ENCODE measurements at regions not wholly inside any gene's neighbourhood (a gene's known extent, or its start where the extent isn't known, plus 50 kb on each side); places are given as distances from the start of the nearest gene placed in this dataset.

DNA sequence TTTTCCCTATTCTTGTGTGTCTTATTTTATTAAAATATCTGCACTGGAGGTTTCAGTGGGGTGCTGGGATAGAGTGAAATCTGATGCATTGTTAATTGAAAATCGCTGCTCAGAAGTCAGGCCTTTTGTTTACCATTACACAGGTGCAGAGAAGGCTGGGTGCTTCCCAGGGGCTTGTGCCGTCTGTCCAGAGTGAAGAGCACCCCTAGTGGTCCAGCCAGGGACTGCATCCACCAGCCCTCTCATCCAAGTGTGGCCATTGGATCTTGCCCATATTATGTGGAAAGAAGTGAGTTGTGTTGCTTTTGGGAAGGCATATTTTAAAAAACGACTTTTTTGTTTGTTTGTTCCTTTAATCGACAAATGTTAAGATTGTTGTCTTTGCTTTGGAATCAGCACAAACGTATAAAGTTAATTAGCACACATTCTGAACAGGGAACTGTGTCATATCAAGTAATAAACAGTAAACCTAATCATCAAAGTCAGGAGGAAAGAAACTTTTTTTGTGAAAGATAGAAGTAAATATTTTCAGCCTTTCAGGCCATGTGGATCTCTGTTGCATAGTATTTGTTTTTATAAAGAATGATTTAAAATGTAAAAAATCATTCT lies 315.6 kb downstream of the MTRR start:
- Histone ChIP-seq H3K36me3 (ENCODE audit: low read length) (no peaks in the 10 kb centered on the region), H3K27me3 (ENCODE audit: low read length) (no peaks in the 10 kb centered on the region), H3K27ac (ENCODE audit: low read depth, low read length) (no peak overlapping the region), H3K79me2 (ENCODE audit: insufficient read depth, low read length) (no peaks in the 10 kb centered on the region), H3F3A (ENCODE audit: insufficient read depth) (no peaks in the 10 kb centered on the region), H3K9ac (ENCODE audit: low read length) (no peak overlapping the region), H2AFZ (ENCODE audit: low read depth, low read length, severe bottlenecking) (no peak overlapping the region), H3K9me2 (replicated peaks; ENCODE audit: insufficient read depth, low read length) (no peaks in the 10 kb centered on the region), H3K4me3 (ENCODE audit: insufficient read depth, low read length, poor library complexity, severe bottlenecking) (no peak overlapping the region), H3K4me2 (ENCODE audit: low read depth, low read length, poor library complexity, severe bottlenecking) (no peak overlapping the region), H3K9me3 (ENCODE audit: insufficient read depth, low read length) (no peaks in the 10 kb centered on the region), H4K20me1 (ENCODE audit: low read depth, low read length) (no peaks in the 10 kb centered on the region)
- TF ChIP-seq EZH2phosphoT487 (conservative IDR thresholded peaks at IDR 0.05; ENCODE audit: low read length) = no peak
- TF ChIP-seq, protein P1, sequence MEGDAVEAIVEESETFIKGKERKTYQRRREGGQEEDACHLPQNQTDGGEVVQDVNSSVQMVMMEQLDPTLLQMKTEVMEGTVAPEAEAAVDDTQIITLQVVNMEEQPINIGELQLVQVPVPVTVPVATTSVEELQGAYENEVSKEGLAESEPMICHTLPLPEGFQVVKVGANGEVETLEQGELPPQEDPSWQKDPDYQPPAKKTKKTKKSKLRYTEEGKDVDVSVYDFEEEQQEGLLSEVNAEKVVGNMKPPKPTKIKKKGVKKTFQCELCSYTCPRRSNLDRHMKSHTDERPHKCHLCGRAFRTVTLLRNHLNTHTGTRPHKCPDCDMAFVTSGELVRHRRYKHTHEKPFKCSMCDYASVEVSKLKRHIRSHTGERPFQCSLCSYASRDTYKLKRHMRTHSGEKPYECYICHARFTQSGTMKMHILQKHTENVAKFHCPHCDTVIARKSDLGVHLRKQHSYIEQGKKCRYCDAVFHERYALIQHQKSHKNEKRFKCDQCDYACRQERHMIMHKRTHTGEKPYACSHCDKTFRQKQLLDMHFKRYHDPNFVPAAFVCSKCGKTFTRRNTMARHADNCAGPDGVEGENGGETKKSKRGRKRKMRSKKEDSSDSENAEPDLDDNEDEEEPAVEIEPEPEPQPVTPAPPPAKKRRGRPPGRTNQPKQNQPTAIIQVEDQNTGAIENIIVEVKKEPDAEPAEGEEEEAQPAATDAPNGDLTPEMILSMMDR (IDR thresholded peaks at IDR 0.05; ENCODE audit: insufficient read depth, low read length, poor library complexity, severe bottlenecking) = peak; percentile 89

DNA sequence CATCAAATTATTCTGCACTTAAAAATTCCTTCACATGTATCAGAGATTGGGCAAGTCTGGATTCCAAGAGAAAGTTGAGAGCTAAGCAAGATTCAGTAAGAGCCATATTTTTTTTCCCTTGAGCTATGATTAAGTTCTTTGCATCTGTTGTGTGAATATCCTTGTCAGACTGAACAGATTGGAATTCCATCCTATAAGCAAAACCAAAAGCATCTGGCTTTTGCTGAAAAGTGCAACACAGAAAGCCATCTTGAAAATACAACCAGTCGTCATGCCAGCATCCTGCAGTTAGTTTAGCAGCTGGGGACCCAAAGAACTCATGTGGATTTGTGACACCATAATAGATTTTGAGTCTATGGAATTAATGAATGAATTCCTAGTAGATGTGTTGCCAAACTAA lies 316.9 kb downstream of the MTRR start:
- H3F3A ChIP-seq (ENCODE audit: insufficient read depth) = no peaks in the 10 kb centered on the region

GRCh38 chr5:8188874-8189565 lies 320.1 kb downstream of the MTRR start:
- H3K4me2 ChIP-seq (ENCODE audit: low read depth, low read length, poor library complexity, severe bottlenecking) = no peak overlapping the region
- no peaks in the 10 kb centered on the region for H3K79me2 ChIP-seq (ENCODE audit: insufficient read depth, low read length)
- H3K27ac ChIP-seq (ENCODE audit: low read depth, low read length) = no peak overlapping the region
- H3F3A ChIP-seq (ENCODE audit: insufficient read depth) = no peaks in the 10 kb centered on the region
- no peak overlapping the region for H3K9ac ChIP-seq (ENCODE audit: low read length)
- H3K27me3 ChIP-seq (ENCODE audit: low read length) = no peaks in the 10 kb centered on the region
- no peaks in the 10 kb centered on the region for H3K36me3 ChIP-seq (ENCODE audit: low read length)
- H3K4me3 ChIP-seq (ENCODE audit: insufficient read depth, low read length, poor library complexity, severe bottlenecking) = no peak overlapping the region
- TF ChIP-seq EZH2phosphoT487 (conservative IDR thresholded peaks at IDR 0.05; ENCODE audit: low read length) = no peak
- TF ChIP-seq, protein P1 (IDR thresholded peaks at IDR 0.05; ENCODE audit: insufficient read depth, low read length, poor library complexity, severe bottlenecking) = no peak
- peaks cover 5% of the 10 kb centered on the region; the same call in 1 of the 2 replicates for H3K9me3 ChIP-seq (ENCODE audit: insufficient read depth, low read length)
- no peaks in the 10 kb centered on the region for H3K9me2 ChIP-seq (replicated peaks; ENCODE audit: insufficient read depth, low read length)
- no peak overlapping the region for H2AFZ ChIP-seq (ENCODE audit: low read depth, low read length, severe bottlenecking)
- H4K20me1 ChIP-seq (ENCODE audit: low read depth, low read length) = no peaks in the 10 kb centered on the region

More for the DNA sequence above, 316.9 kb downstream of the MTRR start:
- H3K4me3 ChIP-seq (ENCODE audit: insufficient read depth, low read length, poor library complexity, severe bottlenecking) = no peak overlapping the region
- H3K4me2 ChIP-seq (ENCODE audit: low read depth, low read length, poor library complexity, severe bottlenecking) = no peak overlapping the region
- no peak overlapping the region for H3K27ac ChIP-seq (ENCODE audit: low read depth, low read length)
- H4K20me1 ChIP-seq (ENCODE audit: low read depth, low read length) = no peaks in the 10 kb centered on the region
- no peaks in the 10 kb centered on the region for H3K36me3 ChIP-seq (ENCODE audit: low read length)
- TF ChIP-seq, protein P1 (IDR thresholded peaks at IDR 0.05; ENCODE audit: insufficient read depth, low read length, poor library complexity, severe bottlenecking) = no peak
- TF ChIP-seq EZH2phosphoT487 (conservative IDR thresholded peaks at IDR 0.05; ENCODE audit: low read length) = no peak
- H3K9me3 ChIP-seq (ENCODE audit: insufficient read depth, low read length) = no peaks in the 10 kb centered on the region
- no peak overlapping the region for H2AFZ ChIP-seq (ENCODE audit: low read depth, low read length, severe bottlenecking)
- H3K79me2 ChIP-seq (ENCODE audit: insufficient read depth, low read length) = no peaks in the 10 kb centered on the region
- no peak overlapping the region for H3K9ac ChIP-seq (ENCODE audit: low read length)
- H3K9me2 ChIP-seq (replicated peaks; ENCODE audit: insufficient read depth, low read length) = no peaks in the 10 kb centered on the region
- no peaks in the 10 kb centered on the region for H3K27me3 ChIP-seq (ENCODE audit: low read length)
